Esophagus squamous epithelium (tissue), 4 donors: ENCODE measurements at regions not wholly inside any gene's neighbourhood (a gene's known extent, or its start where the extent isn't known, plus 50 kb on each side); places are given as distances from the start of the nearest gene placed in this dataset.

Source experiments
- CTCF ChIP-seq, 6 experiments: fragments of 450-650 bp in 4 of 6; fragments of 200-600 bp in 2 of 6; sonication (generic) in 2 of 6; IDR thresholded peaks; one replicate each; pipeline ENCODE4 v1.5.1; 2016 to 2019; ENCODE audit warnings: antibody characterized with exemption in 6 of 6, mild to moderate bottlenecking in 4 of 6, moderate library complexity in 4 of 6
- POLR2A ChIP-seq, 4 donors: fragments of 450-650 bp; IDR thresholded peaks; one replicate each; pipeline ENCODE4 v1.6.1; 2017; ENCODE audit warnings: antibody characterized with exemption in 4 of 4, mild to moderate bottlenecking in 4 of 4, moderate library complexity in 3 of 4

GRCh38 chr5:155189476-155189875 is 175.9 kb downstream of the KIF4B start:
- TF ChIP-seq CTCF (IDR thresholded peaks at IDR 0.05) (no peak), POLR2A (IDR thresholded peaks at IDR 0.05) (no peak)
